HT1080 (cell line): ENCODE measurements at regions not wholly inside any gene's neighbourhood (a gene's known extent, or its start where the extent isn't known, plus 50 kb on each side); places are given as distances from the start of the nearest gene placed in this dataset. TPM values are rescaled to one million over a fixed set of nuclear protein-coding genes. Genes with fewer than 3 reads are reported as not detected.
A peak's percentile ranks its signal among the peaks of the same experiment; 100 is the strongest.
"Not testable (repeated sequence)": the region's sequence is repeated elsewhere in the genome, so short reads cannot be mapped to it uniquely, and the experiment has no call there.

Experiments used
- DNase-seq: peaks from one replicate; pipeline ENCODE4 v3.0.0-alpha.2; 2015; ENCODE audit warnings: low read depth
- small RNA-seq: library from RNA; depleted of rRNA; stranded (forward); fragments of <200 nt; gene quantifications from one replicate; pipeline ENCODE3, GENCODE V24; 2014

GRCh38 chr9:33734941-33735835, 60.2 kb upstream of the PRSS3 start:
- not testable (repeated sequence) for DNase-seq

- DNase-seq, result peak; percentile 75
Observed at GRCh38 chr9:33737811-33738606, 57.4 kb upstream of the PRSS3 start.

GRCh38 chr9:33739398-33739797, 56.0 kb upstream of the PRSS3 start:
- DNase-seq, result no peak

GRCh38 chr9:33740075-33740474, 55.3 kb upstream of the PRSS3 start:
- no peak for DNase-seq

GRCh38 chr9:33740958-33741357, 54.4 kb upstream of the PRSS3 start:
- DNase-seq, result not testable (repeated sequence)

GRCh38 chr9:33742051-33742450, 53.3 kb upstream of the PRSS3 start:
- DNase-seq, result no peak

GRCh38 chr9:33742519-33742918, 52.8 kb upstream of the PRSS3 start:
- peak; percentile 43 for DNase-seq

Small RNA genes in the stretch of these regions (small RNA-seq; reads per million reads assigned to genes)
- gene TRBV22OR9-2, result not detected
- gene TRBV26OR9-2, result not detected
